HG02943 (cell line): ENCODE measurements at regions not wholly inside any gene's neighbourhood (a gene's known extent, or its start where the extent isn't known, plus 50 kb on each side); places are given as distances from the start of the nearest gene placed in this dataset.

Experiments used
- ATAC-seq: cut with Tn5 transposase; IDR thresholded peaks from one replicate; pipeline ENCODE4 v1.9.1; 2021; ENCODE audit warnings: mild to moderate bottlenecking, low read depth, moderate library complexity; ENCODE audit not compliant: unreplicated experiment

DNA sequence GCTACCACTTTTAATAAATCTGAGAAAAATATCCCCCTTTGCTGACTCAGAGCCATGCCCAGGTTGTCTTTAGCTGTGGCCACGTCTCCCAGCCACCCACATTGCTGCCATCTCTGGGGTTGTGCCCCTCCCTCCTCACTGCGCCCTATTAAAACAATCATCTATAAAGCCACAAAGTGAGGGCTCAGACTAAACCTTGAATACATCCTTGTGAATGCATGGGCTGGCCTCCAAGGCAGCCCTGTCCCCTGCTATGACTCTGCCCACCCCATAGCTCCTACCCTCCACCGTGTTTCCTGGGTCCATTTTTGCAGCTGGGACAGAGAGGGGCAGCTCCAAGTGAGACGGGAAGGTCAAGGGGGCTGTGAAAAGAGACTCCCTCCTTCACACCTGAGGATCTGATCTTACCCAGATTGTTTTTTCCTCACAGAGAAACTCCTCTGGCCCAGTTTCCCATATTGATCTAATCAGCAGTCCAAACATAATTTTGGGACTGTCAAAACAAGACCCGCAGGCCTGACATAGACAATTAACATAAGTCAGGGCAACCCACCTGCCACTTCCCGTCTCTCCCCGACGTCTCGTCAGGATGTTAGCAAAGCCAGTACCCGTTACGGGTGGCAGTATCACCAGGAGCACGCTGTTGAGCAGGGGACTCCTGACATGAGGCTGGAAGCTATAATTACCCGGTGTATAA is 199.0 kb downstream of the KATNAL1 start:
- ATAC-seq = no peak

DNA sequence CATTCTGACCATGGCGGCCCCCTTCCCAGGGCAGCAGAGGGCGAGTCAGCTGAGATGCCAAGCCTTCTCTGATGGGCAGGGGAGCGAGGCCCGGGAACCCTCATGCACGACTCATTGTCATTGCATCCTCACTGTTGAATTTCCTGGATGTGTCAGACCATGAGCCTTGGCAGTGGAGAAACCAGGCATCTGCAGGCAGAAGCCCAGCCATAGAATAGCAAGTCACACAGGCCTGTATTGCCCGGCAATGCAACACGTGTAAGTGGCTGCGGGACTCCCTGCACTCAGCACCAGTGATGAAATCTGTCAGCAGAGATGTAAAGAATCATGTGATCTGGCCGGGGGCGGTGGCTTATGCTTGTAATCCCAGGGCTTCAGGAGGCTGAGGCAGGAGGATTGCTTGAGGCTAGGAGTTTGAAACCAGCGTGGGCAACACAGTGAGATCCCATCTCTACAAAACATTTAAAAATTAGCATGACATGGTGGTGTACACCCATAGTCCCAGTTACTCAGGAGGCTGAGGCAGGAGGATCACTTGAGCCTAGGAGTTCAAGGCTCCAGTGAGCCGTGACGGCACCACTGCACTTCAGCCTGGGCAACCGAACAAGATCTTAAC is 199.7 kb downstream of the KATNAL1 start:
- no peak for ATAC-seq

DNA sequence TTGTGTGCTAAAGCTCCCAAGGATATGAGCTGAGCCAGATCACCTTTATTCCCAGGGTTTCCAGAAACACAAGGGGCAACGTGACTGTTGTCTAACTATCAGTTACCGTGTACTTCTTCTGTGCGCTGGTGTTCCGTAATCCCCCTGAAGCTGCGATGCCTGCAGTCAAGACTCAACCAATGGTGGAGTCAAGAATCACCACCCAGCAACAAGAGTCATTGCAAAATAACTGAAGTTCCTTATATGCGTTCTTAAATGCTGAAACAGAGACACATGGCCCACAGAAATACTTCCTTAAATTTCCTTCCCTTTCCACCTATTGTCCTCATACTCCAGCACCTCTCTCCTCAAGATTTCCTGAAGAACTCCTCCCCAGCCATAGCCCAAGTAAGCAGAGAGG is 200.2 kb downstream of the KATNAL1 start:
- no peak for ATAC-seq

DNA sequence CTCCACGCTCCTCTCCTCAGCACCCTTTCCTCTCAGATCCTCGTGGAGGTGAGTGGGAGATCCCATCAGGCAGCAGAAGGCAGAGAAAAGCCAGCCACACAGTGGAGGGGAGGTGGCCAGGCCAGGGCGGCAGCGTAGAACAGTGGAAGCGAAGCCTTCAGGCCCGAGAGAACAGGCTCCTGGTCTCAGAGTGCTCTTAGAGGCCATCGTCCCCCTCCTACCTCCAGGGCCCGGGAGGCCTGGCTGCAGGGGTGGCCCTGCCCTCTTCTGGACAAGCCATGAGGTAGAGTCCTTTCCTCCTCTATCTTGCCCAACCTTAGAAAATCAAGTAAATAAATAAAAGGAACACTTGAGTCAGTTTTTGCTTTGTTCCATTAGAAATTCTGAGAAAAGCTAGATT is 202.0 kb downstream of the KATNAL1 start:
- no peak for ATAC-seq

DNA sequence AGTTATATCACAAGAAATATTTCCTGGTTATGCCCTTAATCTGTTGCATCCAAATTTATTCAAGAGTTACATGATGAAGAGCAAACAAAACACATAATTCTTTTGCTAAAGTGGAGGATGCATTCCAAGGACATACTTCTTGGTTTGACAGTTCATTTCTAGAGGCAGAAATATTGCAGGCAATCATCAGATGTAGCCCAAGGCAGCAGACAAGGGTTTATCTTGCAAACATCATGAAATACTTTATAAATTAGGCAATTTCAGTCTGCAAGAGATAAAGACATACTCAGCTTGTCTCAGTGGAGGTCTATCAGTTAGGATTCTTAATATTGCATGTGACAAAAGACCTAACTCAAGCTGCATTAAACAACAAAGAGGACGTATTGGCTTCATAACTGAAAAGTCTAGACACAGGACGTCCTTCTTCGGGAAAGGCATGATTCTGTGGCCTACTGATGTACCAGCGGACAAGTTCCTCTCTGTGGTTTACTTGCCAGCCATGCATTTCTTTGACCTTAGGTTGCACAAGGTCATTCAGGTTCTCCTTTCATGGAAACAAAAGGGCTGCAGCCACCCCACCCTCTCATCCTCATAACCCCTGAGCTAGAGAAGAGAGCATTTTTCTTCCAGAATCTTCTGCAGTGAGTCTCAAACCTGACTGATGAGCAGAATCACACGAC is 204.1 kb downstream of the KATNAL1 start:
- ATAC-seq = no peak

DNA sequence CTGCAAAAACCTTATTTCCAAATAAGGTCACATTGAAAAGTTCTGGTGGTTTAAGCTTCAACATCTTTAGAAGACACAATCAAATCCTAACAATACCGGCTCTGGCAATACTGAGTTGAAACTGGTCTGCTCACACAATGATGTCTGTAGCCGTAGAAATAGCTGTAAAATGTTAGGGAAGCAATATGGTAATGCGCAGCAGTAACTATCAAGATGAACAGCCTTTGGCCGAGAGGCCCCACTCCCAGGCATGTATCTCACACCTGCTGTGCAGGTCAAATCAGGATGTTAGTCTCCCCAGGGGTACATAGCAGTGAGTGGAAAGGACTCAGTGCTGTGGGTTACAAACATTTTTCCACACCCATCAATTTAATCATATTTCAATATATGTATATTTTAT is 207.1 kb downstream of the KATNAL1 start:
- ATAC-seq = no peak

DNA sequence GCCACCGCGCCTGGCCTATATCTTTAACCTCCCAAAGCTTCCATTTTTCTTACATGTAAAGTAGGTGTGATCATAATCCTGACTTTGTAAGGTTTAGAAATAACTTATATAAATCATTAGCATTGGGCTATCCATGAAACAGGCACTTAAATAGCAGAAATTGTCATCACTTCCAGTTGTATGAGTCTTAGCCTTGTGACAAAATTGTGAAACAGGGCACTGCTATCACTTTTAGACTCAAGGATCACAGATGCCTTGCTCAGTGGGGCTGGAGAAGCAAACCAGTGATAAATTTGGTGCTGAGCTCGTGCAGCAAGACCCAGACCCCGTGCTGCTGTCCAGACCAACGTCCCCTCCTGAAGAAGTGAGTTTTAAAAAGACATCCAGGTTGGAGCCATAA is 209.7 kb downstream of the KATNAL1 start:
- ATAC-seq = no peak

DNA sequence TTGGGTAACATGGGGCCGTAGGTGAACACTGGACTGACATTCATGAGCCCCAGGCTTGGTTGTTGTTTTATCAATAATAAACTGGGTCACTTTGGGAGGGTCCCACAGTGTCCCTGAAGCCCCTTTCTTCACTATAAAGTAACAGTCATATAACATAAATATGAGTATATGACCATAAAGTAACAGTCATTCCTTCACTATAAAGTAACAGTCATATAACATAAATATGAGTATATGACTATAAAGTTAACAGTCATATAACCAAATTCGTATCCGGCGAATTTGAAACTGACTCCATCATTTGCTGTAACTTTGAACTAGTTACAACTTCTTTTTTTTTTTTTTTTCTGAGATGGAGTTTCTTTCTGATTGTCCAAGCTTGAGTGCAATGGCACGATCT is 210.3 kb downstream of the KATNAL1 start:
- no peak for ATAC-seq

DNA sequence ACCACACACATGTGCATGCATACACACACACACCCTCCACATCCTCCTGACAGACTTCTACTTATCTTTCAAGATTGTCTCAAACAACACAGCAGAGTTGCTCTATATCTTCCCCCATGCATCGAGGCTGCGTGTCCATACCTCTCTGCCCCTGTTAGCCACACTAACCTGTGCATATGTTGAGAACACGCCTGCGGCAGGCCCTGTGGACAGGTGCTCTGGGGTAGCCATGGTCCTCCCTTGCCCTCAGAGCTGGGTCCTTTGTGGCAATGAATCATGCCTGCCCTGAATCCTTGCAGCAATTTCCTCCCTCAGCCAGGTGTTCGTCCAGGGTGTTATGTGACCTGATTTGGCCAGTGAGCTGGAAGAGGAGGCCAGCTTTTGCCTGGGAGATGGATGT is 213.3 kb downstream of the KATNAL1 start:
- ATAC-seq = no peak

DNA sequence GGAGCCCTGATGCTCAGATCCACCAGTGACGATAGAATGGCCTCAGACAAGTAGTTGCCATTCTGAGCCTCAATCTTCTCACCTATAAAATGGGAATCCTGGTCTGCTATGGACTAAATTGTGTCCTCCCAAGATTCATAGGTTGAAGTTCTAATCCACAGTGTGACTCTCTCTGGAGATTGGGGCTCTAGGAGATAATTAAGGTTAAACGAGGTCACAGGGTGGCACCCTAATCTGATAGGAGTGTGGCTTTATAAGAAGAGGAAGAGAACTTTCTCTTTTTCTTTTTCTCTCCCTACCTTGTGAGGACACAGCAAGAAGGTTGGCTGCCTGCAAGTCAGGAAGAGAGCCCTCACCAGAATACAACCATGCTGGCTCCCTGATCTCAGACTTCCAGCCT is 214.1 kb downstream of the KATNAL1 start:
- ATAC-seq = no peak

DNA sequence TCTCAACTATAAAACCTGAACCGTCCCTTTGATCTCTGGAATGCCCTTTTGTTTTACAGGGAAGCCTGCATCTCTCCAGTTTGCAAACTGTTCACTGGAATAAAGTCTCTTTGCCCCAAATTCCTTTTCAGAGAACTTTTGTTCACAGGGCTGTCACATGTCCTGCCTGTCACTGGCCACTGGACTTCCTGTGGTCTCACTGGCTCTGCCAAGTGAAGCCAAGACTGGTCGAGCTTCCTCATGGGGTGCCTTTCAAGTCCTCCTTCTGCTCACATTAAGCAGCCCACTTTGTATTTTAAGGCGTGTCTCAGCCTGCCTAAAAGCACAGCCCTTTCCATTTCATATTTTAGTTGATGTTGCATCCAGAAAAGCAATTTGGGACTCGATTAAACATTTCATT is 215.7 kb downstream of the KATNAL1 start:
- no peak for ATAC-seq

DNA sequence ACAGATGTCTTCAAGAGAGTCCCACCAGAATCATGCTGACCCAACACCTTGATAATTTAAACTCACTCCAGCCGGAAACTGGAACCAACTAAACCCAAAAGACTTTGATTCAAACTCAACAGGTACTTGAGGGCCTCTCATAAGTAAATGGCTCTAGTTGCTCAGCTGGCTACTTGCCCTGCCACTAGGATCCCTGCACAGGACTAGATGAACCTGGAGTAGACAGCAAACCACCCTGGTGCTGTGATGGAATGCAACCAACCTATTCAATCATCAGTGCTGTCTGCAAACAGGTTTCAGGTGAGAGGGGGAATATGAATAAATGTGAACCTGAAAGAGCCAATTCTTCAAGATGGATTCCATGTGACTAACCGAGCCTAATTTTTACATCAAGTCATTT is 216.3 kb downstream of the KATNAL1 start:
- no peak for ATAC-seq

DNA sequence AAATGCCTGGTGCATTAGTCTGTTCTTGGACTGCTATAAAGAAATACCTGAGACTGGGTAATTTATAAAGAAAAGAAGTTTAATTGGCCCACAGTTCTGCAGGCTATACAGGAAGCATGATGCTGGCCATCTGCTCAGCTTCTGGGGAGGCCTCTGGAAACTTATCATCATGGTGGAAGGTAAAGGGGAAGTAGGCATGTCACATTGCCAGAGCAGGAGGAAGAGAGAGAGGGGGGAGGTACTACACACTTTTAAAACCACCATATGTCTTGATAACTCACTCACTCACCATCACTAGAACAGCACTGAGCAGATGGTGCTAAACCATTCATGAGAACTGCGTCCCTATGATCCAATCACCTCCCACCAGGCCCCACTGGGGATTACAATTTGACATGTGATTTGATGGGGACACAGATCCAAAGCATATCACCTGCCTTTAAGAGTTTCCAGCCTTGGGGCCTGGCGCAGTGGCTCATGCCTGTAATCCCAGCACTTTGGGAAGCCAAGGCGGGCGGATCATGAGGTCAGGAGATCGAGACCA is 219.0 kb downstream of the KATNAL1 start:
- no peak for ATAC-seq

DNA sequence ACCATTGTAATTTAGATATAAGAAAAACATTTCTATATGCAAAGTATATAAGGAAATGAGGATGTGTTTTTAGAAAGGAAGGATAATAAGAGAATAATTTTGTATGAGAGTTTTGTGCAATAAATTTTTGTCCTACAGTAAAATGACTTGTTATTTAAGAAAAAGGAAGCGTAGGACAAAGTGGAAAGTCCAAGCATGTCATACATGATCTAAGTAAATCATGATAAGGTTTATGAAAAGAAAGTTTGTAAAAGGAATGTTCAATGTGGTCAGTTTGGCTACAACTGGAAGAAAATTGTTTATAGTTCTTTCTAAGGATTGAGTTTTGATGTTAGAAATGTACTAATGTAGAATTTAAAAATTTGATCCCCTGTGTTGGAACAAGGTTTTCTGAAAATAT is 222.3 kb downstream of the KATNAL1 start:
- ATAC-seq = no peak

DNA sequence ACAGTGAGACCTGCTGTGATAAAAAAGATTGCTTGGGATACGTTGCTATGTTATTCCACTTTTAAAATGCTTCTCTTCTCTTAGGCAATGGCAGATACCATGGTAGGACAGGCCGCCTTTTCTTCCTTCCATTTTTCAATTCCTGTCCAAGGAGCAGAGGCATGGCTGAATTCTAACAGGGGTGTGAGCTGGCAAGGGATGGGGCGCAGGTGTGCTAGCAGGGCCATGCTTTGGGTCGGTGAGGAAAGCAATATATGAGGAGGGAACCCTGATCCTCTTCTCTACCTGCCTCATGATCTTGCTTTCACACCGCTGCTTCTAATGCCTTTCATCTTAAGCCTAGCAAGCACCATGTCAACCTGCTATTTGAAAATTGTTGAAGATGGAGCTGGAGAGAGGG is 225.0 kb downstream of the KATNAL1 start:
- ATAC-seq = no peak

DNA sequence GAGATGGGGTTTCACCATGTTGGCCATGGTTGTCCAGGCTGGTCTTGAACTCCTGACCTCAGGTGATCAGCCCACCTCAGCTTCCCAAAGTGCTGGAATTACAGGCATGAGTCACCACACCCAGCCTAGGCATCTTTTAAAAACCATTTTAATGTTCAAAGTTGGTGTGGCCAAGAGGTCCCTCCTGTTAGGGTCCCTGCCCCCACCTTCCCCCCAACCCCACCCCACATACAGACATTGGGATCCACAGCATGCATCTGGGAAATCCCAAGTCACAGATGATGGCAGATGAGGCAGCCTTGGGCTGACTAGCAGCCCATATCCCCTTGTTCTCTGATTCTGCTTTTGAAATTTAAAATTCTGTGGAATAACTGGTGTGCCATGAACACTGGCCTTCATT is 226.0 kb downstream of the KATNAL1 start:
- no peak for ATAC-seq

DNA sequence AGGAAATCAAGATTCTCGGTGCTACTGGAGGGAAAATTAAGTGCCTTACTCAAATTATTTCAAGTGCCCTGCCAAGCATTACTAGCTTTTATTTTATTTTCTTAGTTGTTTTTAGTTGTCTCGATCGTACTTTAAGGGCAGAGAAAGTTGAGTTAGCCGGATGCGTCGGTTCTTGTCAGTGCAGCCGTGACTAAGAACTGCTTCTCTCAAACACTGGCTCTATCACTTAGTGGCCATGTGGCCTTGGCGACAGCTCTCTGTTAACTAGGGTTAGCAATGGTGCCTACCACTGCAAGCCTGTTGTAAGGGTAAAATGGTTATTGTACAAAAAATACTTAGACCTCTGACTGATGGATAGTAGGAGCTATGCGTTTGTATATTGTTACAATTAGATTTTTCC is 227.8 kb downstream of the KATNAL1 start:
- ATAC-seq = no peak

DNA sequence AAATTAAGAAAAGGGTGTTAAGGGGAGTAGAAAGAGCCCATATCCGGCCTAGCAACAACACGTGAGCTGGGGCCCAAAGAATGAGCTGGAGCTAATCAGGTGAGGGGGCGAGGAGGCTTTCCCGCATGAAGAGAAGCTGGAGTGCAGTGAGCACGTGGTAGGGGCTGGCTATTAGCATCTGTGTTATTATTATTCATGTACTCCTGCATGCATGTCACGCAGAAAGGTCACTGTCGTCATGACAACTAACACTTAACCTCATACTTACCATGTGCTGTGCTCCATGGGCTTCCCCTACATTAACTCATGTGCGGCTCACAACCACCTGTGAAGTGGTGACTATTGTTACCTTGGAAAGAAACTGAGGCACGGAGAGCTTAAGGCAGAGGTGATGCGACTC is 227.6 kb upstream of the UBL3 start:
- no peak for ATAC-seq

DNA sequence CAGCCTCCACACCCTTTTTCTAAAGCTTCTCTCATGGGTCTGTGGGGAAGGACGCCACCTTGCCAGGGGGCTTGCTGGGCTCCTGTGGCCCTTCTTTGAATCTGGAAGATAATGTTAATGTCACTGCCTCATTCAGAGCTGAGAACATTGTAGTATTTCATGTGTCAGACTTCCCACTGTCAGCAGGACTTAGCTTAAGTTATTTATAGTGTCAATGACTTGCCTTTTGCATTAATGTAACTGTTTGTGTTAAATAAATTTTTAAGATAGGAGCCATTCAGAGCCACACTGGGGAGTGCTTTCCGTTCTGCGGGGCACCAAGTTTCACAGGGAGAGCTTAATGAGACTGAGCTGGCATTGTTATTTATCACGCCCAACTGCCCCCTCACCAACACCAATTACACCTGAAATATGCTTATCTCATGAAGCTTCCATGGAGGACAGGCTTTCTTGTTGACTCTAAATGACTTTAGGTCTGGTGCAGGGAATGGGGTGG is 226.9 kb upstream of the UBL3 start:
- ATAC-seq = no peak

DNA sequence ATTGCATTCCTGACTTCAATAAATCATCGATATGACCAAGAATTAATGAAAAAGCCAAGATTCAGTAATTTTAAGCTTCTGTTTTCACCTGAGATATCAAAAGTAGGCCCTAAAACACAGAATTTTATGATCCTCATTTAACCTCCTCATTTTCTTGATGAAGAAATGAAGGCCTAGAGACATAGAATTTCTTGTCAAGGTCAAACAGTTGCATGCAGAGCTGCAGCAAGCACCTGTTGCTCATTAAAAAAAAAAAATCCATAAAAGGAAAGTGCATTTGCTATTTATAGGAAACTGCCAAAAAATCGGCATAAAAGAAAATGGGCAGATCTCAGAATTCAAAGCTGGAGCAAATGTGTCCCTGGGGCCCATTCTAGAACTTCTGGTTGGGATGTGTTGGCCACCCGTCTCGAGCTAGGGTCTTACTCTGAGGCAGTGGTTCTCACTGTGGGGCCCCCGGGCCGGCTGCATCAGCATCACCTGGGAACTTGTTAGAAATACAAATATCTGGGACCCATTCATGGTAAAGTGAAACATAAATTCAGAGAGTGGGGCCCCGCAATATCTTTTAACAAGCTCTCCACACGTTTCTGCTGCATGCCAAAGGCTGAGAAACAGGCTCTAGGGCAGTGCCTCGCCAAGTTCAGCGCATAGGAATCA is 224.7 kb upstream of the UBL3 start:
- ATAC-seq = no peak

DNA sequence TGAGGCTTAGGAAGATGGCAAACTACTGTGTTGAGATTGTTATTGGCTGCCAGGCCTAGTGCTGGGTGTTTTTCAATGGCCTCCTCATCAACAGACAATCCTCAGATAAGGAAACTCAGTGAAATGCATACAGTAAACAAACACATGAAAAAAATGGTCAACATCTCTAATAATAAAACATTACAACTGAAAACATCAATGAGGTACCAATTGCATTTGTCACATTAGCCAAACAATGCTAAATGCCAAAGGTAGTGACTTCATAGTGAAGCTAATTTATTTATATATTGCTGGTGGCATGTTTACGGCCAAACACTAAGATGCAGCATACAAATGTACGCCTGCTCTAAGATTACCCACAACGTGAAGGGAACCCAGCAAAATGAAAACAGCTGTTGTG is 224.0 kb upstream of the UBL3 start:
- no peak for ATAC-seq
